Naive thymus-derived CD4-positive, alpha-beta T cell (primary cell): ENCODE measurements at regions not wholly inside any gene's neighbourhood (a gene's known extent, or its start where the extent isn't known, plus 50 kb on each side); places are given as distances from the start of the nearest gene placed in this dataset.
"Not testable (repeated sequence)": the region's sequence is repeated elsewhere in the genome, so short reads cannot be mapped to it uniquely, and the experiment has no call there.

Source experiments
- ATAC-seq: fragments of 150-1000 bp; cut with Tn5 transposase; 2 replicates; pipeline ENCODE4 v1.10.0; 2021; ENCODE audit warnings: mild to moderate bottlenecking, moderate library complexity
- CTCF ChIA-PET: fragments of 350-600 bp; sonication (Branson Sonifier 250); formaldehyde crosslinking; loops from one replicate; lab custom pipeline; 2021; ENCODE audit warnings: antibody characterized with exemption; lab: Charles Lee
- POLR2A ChIA-PET: fragments of 350-600 bp; sonication (Branson Sonifier 250); formaldehyde crosslinking; loops from one replicate; lab custom pipeline; 2021; ENCODE audit warnings: antibody characterized with exemption, inconsistent platforms; lab: Charles Lee
- DNase-seq, 9 donors: peaks; one replicate each; pipeline versions ENCODE4 v3.0.0 to v3.0.0-alpha.2; 2020 to 2022; ENCODE audit warnings: mixed read lengths in 1 of 9
- H3K27ac ChIP-seq: one replicate; pipeline ENCODE4 v1.7.0; 2013; ENCODE audit warnings: mild to moderate bottlenecking, low read depth, low read length, moderate library complexity
- H3K27me3 ChIP-seq, 2 donors: one replicate each; pipeline ENCODE4 v1.7.0; 2013; ENCODE audit warnings: low read length in 2 of 2, mild to moderate bottlenecking in 2 of 2, moderate library complexity in 2 of 2; ENCODE audit not compliant: control insufficient read depth in 2 of 2, insufficient read depth in 2 of 2
- H3K36me3 ChIP-seq, 3 experiments: 1 replicate in 2 of 3; 2 replicates in 1 of 3; pipeline ENCODE4 v1.7.0; 2013; ENCODE audit warnings: low read length in 3 of 3, mild to moderate bottlenecking in 3 of 3, moderate library complexity in 1 of 3; ENCODE audit not compliant: insufficient read depth in 3 of 3, control insufficient read depth in 2 of 3
- H3K4me1 ChIP-seq, 2 donors: one replicate each; pipeline ENCODE4 v1.7.0; 2013; ENCODE audit warnings: low read length in 2 of 2, mild to moderate bottlenecking in 2 of 2, moderate library complexity in 1 of 2; ENCODE audit not compliant: control insufficient read depth in 2 of 2, insufficient read depth in 2 of 2
- H3K4me3 ChIP-seq: 2 replicates; pipeline ENCODE4 v1.7.0; 2013; ENCODE audit warnings: mild to moderate bottlenecking, low read length
- H3K9me3 ChIP-seq, 3 experiments: 1 replicate in 2 of 3; 2 replicates in 1 of 3; pipeline ENCODE4 v1.7.0; 2013; ENCODE audit warnings: low read length in 3 of 3; ENCODE audit not compliant: control insufficient read depth in 2 of 3
- H3K27ac Mint-ChIP-seq, 9 donors: one replicate each; pipeline ENCODE4 v1.8.0; 2020 to 2022; ENCODE audit warnings: mixed read lengths in 9 of 9, mild to moderate bottlenecking in 8 of 9, moderate library complexity in 5 of 9, inconsistent platforms in 2 of 9
- H3K27me3 Mint-ChIP-seq, 5 donors: one replicate each; pipeline ENCODE4 v1.8.0; 2021 to 2022; ENCODE audit warnings: mixed read lengths in 5 of 5, mild to moderate bottlenecking in 1 of 5
- H3K36me3 Mint-ChIP-seq, 5 donors: one replicate each; pipeline ENCODE4 v1.8.0; 2020 to 2022; ENCODE audit warnings: mixed read lengths in 5 of 5, mild to moderate bottlenecking in 3 of 5, inconsistent platforms in 1 of 5
- H3K4me1 Mint-ChIP-seq, 7 donors: one replicate each; pipeline ENCODE4 v1.8.0; 2020 to 2022; ENCODE audit warnings: mixed read lengths in 7 of 7, mild to moderate bottlenecking in 3 of 7, inconsistent platforms in 1 of 7
- H3K4me3 Mint-ChIP-seq, 10 donors: one replicate each; pipeline ENCODE4 v1.8.0; 2020 to 2022; ENCODE audit warnings: mild to moderate bottlenecking in 10 of 10, mixed read lengths in 10 of 10, moderate library complexity in 6 of 10, inconsistent platforms in 2 of 10
- H3K9me3 Mint-ChIP-seq, 11 donors: one replicate each; pipeline ENCODE4 v1.8.0; 2020 to 2022; ENCODE audit warnings: mixed read lengths in 11 of 11, mild to moderate bottlenecking in 4 of 11, inconsistent platforms in 1 of 11, moderate library complexity in 1 of 11
- intact Hi-C, 2 donors: fragments of 100-400 bp; cut with micrococcal nuclease; formaldehyde crosslinking; loops; one replicate each; pipeline ENCODE4 v1.15.1; 2023

GRCh38 chr10:109587366-109587765 is 335.9 kb downstream of the XPNPEP1 start:
- intact Hi-C loops, result no loop called here
- POLR2A ChIA-PET, result no interaction called here

GRCh38 chr10:109556399-109556798 is 366.9 kb downstream of the XPNPEP1 start:
- Mint-ChIP-seq H3K9me3 (peaks cover 0 to 24% (median 8%) of the 10 kb centered on the region in 11 donors), H3K4me3 (no peak overlapping the region), H3K4me1 (no peaks in the 10 kb centered on the region), H3K36me3 (peaks cover 0 to 3% (median 0%) of the 10 kb centered on the region in 5 donors), H3K27ac (no peak overlapping the region), H3K27me3 (peaks cover 0 to 11% (median 0%) of the 10 kb centered on the region in 5 donors)
- no peaks in the 10 kb centered on the region for H3K36me3 ChIP-seq
- no peaks in the 10 kb centered on the region for H3K9me3 ChIP-seq
- no peak overlapping the region for H3K27ac ChIP-seq
- H3K4me1 ChIP-seq, result no peaks in the 10 kb centered on the region
- CTCF ChIA-PET, result no interaction called here
- ATAC-seq (no peak), DNase-seq (no peak)
- no peaks in the 10 kb centered on the region for H3K27me3 ChIP-seq
- intact Hi-C loops, result no loop called here
- POLR2A ChIA-PET, result no interaction called here
- no peak overlapping the region for H3K4me3 ChIP-seq

More at GRCh38 chr10:109587366-109587765, 335.9 kb downstream of the XPNPEP1 start:
- CTCF ChIA-PET, result no interaction called here
- DNase-seq (no peak), ATAC-seq (no peak)
- H3K27ac Mint-ChIP-seq, result no peak overlapping the region
- H3K36me3 Mint-ChIP-seq, result no peaks in the 10 kb centered on the region
- H3K36me3 ChIP-seq, result no peaks in the 10 kb centered on the region
- no peaks in the 10 kb centered on the region for H3K27me3 ChIP-seq
- H3K27ac ChIP-seq, result no peak overlapping the region
- H3K27me3 Mint-ChIP-seq, result peaks cover 0 to 4% (median 0%) of the 10 kb centered on the region in 5 donors
- H3K4me3 Mint-ChIP-seq, result no peak overlapping the region
- peaks cover 0 to 11% (median 0%) of the 10 kb centered on the region in 11 donors for H3K9me3 Mint-ChIP-seq
- no peak overlapping the region for H3K4me3 ChIP-seq
- H3K4me1 ChIP-seq, result no peaks in the 10 kb centered on the region
- no peaks in the 10 kb centered on the region for H3K4me1 Mint-ChIP-seq
- no peaks in the 10 kb centered on the region for H3K9me3 ChIP-seq

DNA sequence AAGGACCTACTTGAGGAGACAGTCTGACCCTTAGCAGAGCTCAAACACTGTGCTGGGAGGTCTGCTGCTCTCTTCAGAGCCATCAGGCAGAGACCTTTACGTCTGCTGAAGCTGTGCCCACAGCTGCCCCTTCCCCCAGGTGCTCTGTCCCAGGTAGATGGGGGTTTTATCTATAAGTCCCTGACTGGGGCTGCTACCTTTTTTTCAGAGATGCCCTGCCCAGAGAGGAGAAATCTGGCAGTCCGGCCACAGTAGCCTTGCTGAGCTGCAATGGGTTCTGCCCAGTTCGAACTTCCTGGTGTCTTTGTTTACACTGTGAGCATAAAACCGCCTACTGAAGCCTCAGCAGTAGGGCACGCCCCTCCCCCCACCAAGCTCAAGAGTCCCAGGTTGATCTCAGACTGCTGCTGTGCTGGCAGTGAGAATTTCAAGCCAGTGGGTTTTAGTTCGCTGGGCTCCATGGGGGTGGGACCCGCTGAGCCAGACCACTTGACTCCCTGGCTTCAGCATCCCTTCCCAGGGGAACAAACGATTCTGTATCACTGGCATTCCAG is 381.2 kb downstream of the XPNPEP1 start:
- H3K27me3 ChIP-seq, H3K27ac Mint-ChIP-seq, H3K36me3 ChIP-seq, H3K4me3 Mint-ChIP-seq, DNase-seq, H3K4me3 ChIP-seq, ATAC-seq, H3K36me3 Mint-ChIP-seq, H3K27me3 Mint-ChIP-seq, intact Hi-C loops, H3K27ac ChIP-seq, H3K9me3 ChIP-seq, POLR2A ChIA-PET, H3K4me1 Mint-ChIP-seq, H3K4me1 ChIP-seq, CTCF ChIA-PET: not testable (repeated sequence)
- H3K9me3 Mint-ChIP-seq, result peaks cover 0 to 15% (median 6%) of the 10 kb centered on the region in 11 donors

DNA sequence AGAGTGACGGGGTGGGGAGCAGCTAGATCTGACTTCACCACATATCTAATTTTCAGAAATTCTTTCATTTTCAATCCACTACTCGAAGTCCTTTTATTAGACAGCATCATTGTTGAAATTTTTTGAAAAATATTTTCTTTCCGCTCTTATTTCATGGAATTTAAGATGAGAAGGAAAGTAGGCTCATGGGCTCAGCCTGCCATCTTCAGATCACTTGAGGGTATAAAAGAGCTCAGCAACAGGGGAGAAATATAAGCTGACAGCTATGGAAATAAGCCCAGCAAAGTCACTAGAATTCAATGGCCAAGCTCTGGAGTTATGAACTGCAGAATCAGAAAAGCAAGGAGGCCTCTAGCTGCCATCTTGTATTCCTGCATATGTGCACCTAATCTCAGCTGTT is 389.1 kb downstream of the XPNPEP1 start:
- Mint-ChIP-seq H3K4me3 (no peak overlapping the region), H3K27me3 (no peaks in the 10 kb centered on the region), H3K27ac (no peak overlapping the region), H3K36me3 (no peaks in the 10 kb centered on the region), H3K9me3 (peaks cover 6 to 44% (median 16%) of the 10 kb centered on the region in 11 donors), H3K4me1 (no peaks in the 10 kb centered on the region)
- no peak overlapping the region for H3K27ac ChIP-seq
- no peaks in the 10 kb centered on the region for H3K36me3 ChIP-seq
- ATAC-seq, result no peak
- intact Hi-C loops, result no loop called here
- peaks cover 0 to 15% (median 0%) of the 10 kb centered on the region in 3 experiments for H3K9me3 ChIP-seq
- POLR2A ChIA-PET, result no interaction called here
- DNase-seq, result no peak
- H3K4me1 ChIP-seq, result no peaks in the 10 kb centered on the region
- no peaks in the 10 kb centered on the region for H3K27me3 ChIP-seq
- H3K4me3 ChIP-seq, result no peak overlapping the region
- CTCF ChIA-PET, result no interaction called here

DNA sequence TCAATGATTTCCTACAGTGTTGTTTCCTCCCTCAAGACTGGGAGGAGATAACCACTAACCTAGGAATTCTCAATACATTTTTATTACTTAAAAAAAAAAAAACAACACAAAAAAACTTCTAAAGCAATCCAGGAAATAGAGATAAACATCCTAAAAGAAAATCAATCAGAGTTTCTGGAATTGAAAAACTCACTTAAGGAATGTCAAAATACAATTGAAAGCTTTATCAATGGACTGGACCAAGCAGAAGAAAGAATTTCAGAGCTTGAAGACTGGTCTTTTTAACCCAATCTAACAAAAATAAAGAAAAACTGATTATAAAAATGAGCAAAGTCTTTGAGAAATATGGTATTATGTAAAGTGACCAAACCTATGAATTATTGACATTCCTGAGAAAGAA is 394.1 kb downstream of the XPNPEP1 start:
- H3K36me3 Mint-ChIP-seq, result no peaks in the 10 kb centered on the region
- POLR2A ChIA-PET, result no interaction called here
- intact Hi-C loops, result no loop called here
- Histone ChIP-seq H3K4me1 (no peaks in the 10 kb centered on the region), H3K36me3 (no peaks in the 10 kb centered on the region), H3K27me3 (no peaks in the 10 kb centered on the region), H3K4me3 (no peak overlapping the region), H3K27ac (no peak overlapping the region), H3K9me3 (peaks cover 0 to 24% (median 0%) of the 10 kb centered on the region in 3 experiments)
- DNase-seq (no peak), ATAC-seq (no peak)
- H3K4me1 Mint-ChIP-seq, result no peaks in the 10 kb centered on the region
- no peak overlapping the region for H3K4me3 Mint-ChIP-seq
- H3K27me3 Mint-ChIP-seq, result no peaks in the 10 kb centered on the region
- H3K27ac Mint-ChIP-seq, result no peak overlapping the region
- H3K9me3 Mint-ChIP-seq, result peaks cover 11 to 61% (median 22%) of the 10 kb centered on the region in 11 donors
- CTCF ChIA-PET, result no interaction called here

GRCh38 chr10:109517748-109518147 is 405.6 kb downstream of the XPNPEP1 start:
- peaks cover 0 to 18% (median 6%) of the 10 kb centered on the region in 11 donors for H3K9me3 Mint-ChIP-seq
- Histone ChIP-seq H3K4me3 (no peak overlapping the region), H3K4me1 (no peaks in the 10 kb centered on the region), H3K27me3 (no peaks in the 10 kb centered on the region), H3K27ac (no peak overlapping the region), H3K36me3 (no peaks in the 10 kb centered on the region), H3K9me3 (no peaks in the 10 kb centered on the region)
- no peak for ATAC-seq
- H3K4me1 Mint-ChIP-seq, result no peaks in the 10 kb centered on the region
- no peak overlapping the region for H3K4me3 Mint-ChIP-seq
- intact Hi-C loops, result no loop called here
- no peak for DNase-seq
- no peaks in the 10 kb centered on the region for H3K36me3 Mint-ChIP-seq
- POLR2A ChIA-PET, result no interaction called here
- no peaks in the 10 kb centered on the region for H3K27me3 Mint-ChIP-seq
- CTCF ChIA-PET, result no interaction called here
- H3K27ac Mint-ChIP-seq, result no peak overlapping the region

DNA sequence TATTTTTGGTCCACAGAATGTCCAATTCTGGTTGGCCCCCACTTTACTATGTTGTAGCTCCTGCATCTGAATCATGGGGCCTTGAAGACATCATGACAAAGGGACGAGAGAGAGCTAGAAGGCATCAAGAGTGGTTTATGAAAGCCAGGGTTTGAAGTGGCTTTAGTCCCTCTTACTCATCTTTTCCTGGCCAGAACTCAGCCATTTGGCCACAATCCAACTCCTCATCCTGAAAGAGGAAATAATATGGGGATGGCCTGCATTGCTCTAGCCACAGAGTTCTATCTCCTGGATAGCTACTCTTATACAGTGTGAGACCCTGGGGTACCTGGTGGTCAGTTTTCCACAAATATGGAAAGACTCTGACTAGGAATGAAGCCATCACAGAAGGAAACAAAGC is 418.9 kb downstream of the XPNPEP1 start:
- H3K4me1 ChIP-seq, result no peaks in the 10 kb centered on the region
- CTCF ChIA-PET, result no interaction called here
- H3K27ac Mint-ChIP-seq, result no peak overlapping the region
- H3K27me3 Mint-ChIP-seq, result no peaks in the 10 kb centered on the region
- H3K4me3 ChIP-seq, result no peak overlapping the region
- no peak overlapping the region for H3K27ac ChIP-seq
- POLR2A ChIA-PET, result no interaction called here
- H3K4me3 Mint-ChIP-seq, result no peak overlapping the region
- DNase-seq (no peak), ATAC-seq (no peak)
- H3K36me3 ChIP-seq, result no peaks in the 10 kb centered on the region
- intact Hi-C loops, result no loop called here
- H3K36me3 Mint-ChIP-seq, result no peaks in the 10 kb centered on the region
- peaks cover 0 to 6% (median 0%) of the 10 kb centered on the region in 3 experiments for H3K9me3 ChIP-seq
- peaks cover 0 to 34% (median 3%) of the 10 kb centered on the region in 11 donors for H3K9me3 Mint-ChIP-seq
- no peaks in the 10 kb centered on the region for H3K27me3 ChIP-seq
- H3K4me1 Mint-ChIP-seq, result no peaks in the 10 kb centered on the region
